ENCODE measurements at regions not wholly inside any gene's neighbourhood (a gene's known extent, or its start where the extent isn't known, plus 50 kb on each side); places are given as distances from the start of the nearest gene placed in this dataset.
"Not testable (repeated sequence)": the region's sequence is repeated elsewhere in the genome, so short reads cannot be mapped to it uniquely, and the experiment has no call there.

GRCh38 chr18:79579807-79580497 lies 99.7 kb upstream of the CTDP1 start:
- DNase-seq, result no peak

- no peak for DNase-seq
These were observed 99.0 kb upstream of the CTDP1 start for GRCh38 chr18:79580498-79581171.

- DNase-seq, result no peak
These were observed 98.2 kb upstream of the CTDP1 start for GRCh38 chr18:79581406-79581805.

- DNase-seq, result no peak
These were observed 97.7 kb upstream of the CTDP1 start for GRCh38 chr18:79581911-79582310.

GRCh38 chr18:79582978-79583377 lies 96.6 kb upstream of the CTDP1 start:
- DNase-seq, result no peak

- DNase-seq, result no peak
These were observed 96.2 kb upstream of the CTDP1 start for GRCh38 chr18:79583426-79583825.

GRCh38 chr18:79583984-79584401 lies 95.6 kb upstream of the CTDP1 start:
- no peak for DNase-seq

GRCh38 chr18:79584491-79585394 lies 94.9 kb upstream of the CTDP1 start:
- DNase-seq, result no peak

- no peak for DNase-seq
These were observed 93.9 kb upstream of the CTDP1 start for GRCh38 chr18:79585395-79586370.

- no peak for DNase-seq
These were observed 93.0 kb upstream of the CTDP1 start for GRCh38 chr18:79586436-79587225.

GRCh38 chr18:79587226-79587741 lies 92.3 kb upstream of the CTDP1 start:
- no peak for DNase-seq

GRCh38 chr18:79587779-79588635 lies 91.6 kb upstream of the CTDP1 start:
- DNase-seq, result no peak

- no peak for DNase-seq
These were observed 90.7 kb upstream of the CTDP1 start for GRCh38 chr18:79588636-79589481.

- DNase-seq, result no peak
These were observed 90.0 kb upstream of the CTDP1 start for GRCh38 chr18:79589601-79590091.

- peak; percentile 58 for DNase-seq
These were observed 89.2 kb upstream of the CTDP1 start for GRCh38 chr18:79590191-79591031.

- DNase-seq, result no peak
These were observed 88.6 kb upstream of the CTDP1 start for GRCh38 chr18:79591032-79591308.

- not testable (repeated sequence) for DNase-seq
These were observed 86.9 kb upstream of the CTDP1 start for GRCh38 chr18:79592684-79593083.

- no peak for DNase-seq
These were observed 83.7 kb upstream of the CTDP1 start for GRCh38 chr18:79595876-79596374.
